ENCODE measurements at regions not wholly inside any gene's neighbourhood (a gene's known extent, or its start where the extent isn't known, plus 50 kb on each side); places are given as distances from the start of the nearest gene placed in this dataset.

DNA sequence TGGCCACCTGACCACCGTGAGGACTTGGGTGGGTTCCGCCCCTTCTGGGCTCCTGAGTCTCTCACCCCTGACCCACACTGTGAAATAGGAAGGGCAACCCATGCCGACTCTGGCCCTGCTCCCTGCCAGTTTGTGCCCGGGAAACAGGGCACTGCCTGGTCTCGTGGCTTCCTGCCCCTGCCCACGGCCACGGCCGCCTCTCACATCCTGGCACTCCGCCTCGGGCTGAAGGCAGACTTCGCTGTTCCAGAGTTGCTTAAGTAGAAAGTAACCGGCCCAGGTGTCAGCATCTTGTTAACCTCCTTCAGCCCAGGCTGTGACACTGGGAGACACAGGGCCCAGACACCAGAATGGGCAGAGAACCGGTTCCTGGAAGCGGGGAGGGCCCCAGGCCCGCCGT, 68.7 kb upstream of the RNU6ATAC start:
- Histone ChIP-seq H3K4me3 (ENCODE audit: low read length in 2 of 2) (no peak overlapping the region), H3K36me3 (ENCODE audit: control insufficient read depth in 2 of 2, insufficient read depth in 2 of 2, low read length in 1 of 2) (no peaks in the 10 kb centered on the region), H3K27ac (ENCODE audit: low read depth in 1 of 2, low read length in 1 of 2) (no peak overlapping the region), H3K4me1 (ENCODE audit: control insufficient read depth in 2 of 2, insufficient read depth in 2 of 2, low read length in 2 of 2) (peaks cover 0 to 10% of the 10 kb centered on the region in 2 donors), H3K9me3 (ENCODE audit: control insufficient read depth in 2 of 2, insufficient read depth in 1 of 2, low read length in 1 of 2) (no peaks in the 10 kb centered on the region), H3K27me3 (ENCODE audit: control insufficient read depth in 2 of 2, insufficient read depth in 1 of 2, low read length in 1 of 2) (peaks cover 0 to 3% of the 10 kb centered on the region in 2 donors)
- DNase-seq (ENCODE audit: low read depth in 6 of 9, low spot score in 9 of 9): no peak
- 50% methylated on average over 16 of the region's 16 CpGs for WGBS

GRCh38 chr9:134234001-134234660, 69.8 kb upstream of the RNU6ATAC start:
- Histone ChIP-seq H3K36me3 (ENCODE audit: control insufficient read depth in 2 of 2, insufficient read depth in 2 of 2, low read length in 1 of 2) (no peaks in the 10 kb centered on the region), H3K9me3 (ENCODE audit: control insufficient read depth in 2 of 2, insufficient read depth in 1 of 2, low read length in 1 of 2) (no peaks in the 10 kb centered on the region), H3K27me3 (ENCODE audit: control insufficient read depth in 2 of 2, insufficient read depth in 1 of 2, low read length in 1 of 2) (peaks cover 0 to 3% of the 10 kb centered on the region in 2 donors), H3K4me3 (ENCODE audit: low read length in 2 of 2) (no peak overlapping the region), H3K27ac (ENCODE audit: low read depth in 1 of 2, low read length in 1 of 2) (no peak overlapping the region), H3K4me1 (ENCODE audit: control insufficient read depth in 2 of 2, insufficient read depth in 2 of 2, low read length in 2 of 2) (peaks cover 0 to 10% of the 10 kb centered on the region in 2 donors)
- DNase-seq (ENCODE audit: low read depth in 6 of 9, low spot score in 9 of 9): peak in 1 of 9 donors; percentile 6
- WGBS: 91% methylated on average over 21 of the region's 21 CpGs

GRCh38 chr9:134234687-134235359, 70.5 kb upstream of the RNU6ATAC start:
- H3K4me1 ChIP-seq (ENCODE audit: control insufficient read depth in 2 of 2, insufficient read depth in 2 of 2, low read length in 2 of 2): peaks cover 0 to 10% of the 10 kb centered on the region in 2 donors
- peaks cover 0 to 3% of the 10 kb centered on the region in 2 donors for H3K27me3 ChIP-seq (ENCODE audit: control insufficient read depth in 2 of 2, insufficient read depth in 1 of 2, low read length in 1 of 2)
- WGBS: 94% methylated on average over 21 of the region's 21 CpGs
- H3K27ac ChIP-seq (ENCODE audit: low read depth in 1 of 2, low read length in 1 of 2): no peak overlapping the region
- H3K4me3 ChIP-seq (ENCODE audit: low read length in 2 of 2): no peak overlapping the region
- DNase-seq (ENCODE audit: low read depth in 6 of 9, low spot score in 9 of 9): no peak
- no peaks in the 10 kb centered on the region for H3K9me3 ChIP-seq (ENCODE audit: control insufficient read depth in 2 of 2, insufficient read depth in 1 of 2, low read length in 1 of 2)
- H3K36me3 ChIP-seq (ENCODE audit: control insufficient read depth in 2 of 2, insufficient read depth in 2 of 2, low read length in 1 of 2): no peaks in the 10 kb centered on the region

DNA sequence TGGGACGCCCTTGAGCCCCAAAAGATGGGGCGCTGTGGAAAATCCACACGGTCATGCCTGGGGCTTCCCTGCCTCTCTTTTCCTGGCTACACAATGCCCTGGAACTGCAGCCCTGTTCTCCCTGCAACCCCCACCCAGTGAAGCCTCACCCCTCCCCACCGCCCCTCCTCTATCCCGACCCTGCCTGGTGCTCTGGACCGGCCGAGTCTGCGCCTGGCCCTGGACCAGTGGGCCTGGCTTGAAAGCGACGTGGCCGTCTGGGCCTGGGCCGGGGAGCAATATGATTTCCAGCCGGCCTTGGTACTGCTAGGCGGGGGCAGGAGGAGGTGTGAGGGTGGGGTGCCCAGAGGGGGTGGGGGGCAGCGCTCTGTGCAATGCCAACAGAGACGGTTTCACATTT, 71.0 kb upstream of the RNU6ATAC start:
- Histone ChIP-seq H3K36me3 (ENCODE audit: control insufficient read depth in 2 of 2, insufficient read depth in 2 of 2, low read length in 1 of 2) (no peaks in the 10 kb centered on the region), H3K27ac (ENCODE audit: low read depth in 1 of 2, low read length in 1 of 2) (no peak overlapping the region), H3K9me3 (ENCODE audit: control insufficient read depth in 2 of 2, insufficient read depth in 1 of 2, low read length in 1 of 2) (no peaks in the 10 kb centered on the region), H3K4me3 (ENCODE audit: low read length in 2 of 2) (no peak overlapping the region), H3K27me3 (ENCODE audit: control insufficient read depth in 2 of 2, insufficient read depth in 1 of 2, low read length in 1 of 2) (peaks cover 0 to 8% of the 10 kb centered on the region in 2 donors), H3K4me1 (ENCODE audit: control insufficient read depth in 2 of 2, insufficient read depth in 2 of 2, low read length in 2 of 2) (peaks cover 0 to 14% of the 10 kb centered on the region in 2 donors)
- no peak for DNase-seq (ENCODE audit: low read depth in 6 of 9, low spot score in 9 of 9)
- 94% methylated on average over 16 of the region's 16 CpGs for WGBS

- Histone ChIP-seq H3K27me3 (ENCODE audit: control insufficient read depth in 2 of 2, insufficient read depth in 1 of 2, low read length in 1 of 2) (peaks cover 0 to 12% of the 10 kb centered on the region in 2 donors), H3K9me3 (ENCODE audit: control insufficient read depth in 2 of 2, insufficient read depth in 1 of 2, low read length in 1 of 2) (no peaks in the 10 kb centered on the region), H3K36me3 (ENCODE audit: control insufficient read depth in 2 of 2, insufficient read depth in 2 of 2, low read length in 1 of 2) (no peaks in the 10 kb centered on the region), H3K4me3 (ENCODE audit: low read length in 2 of 2) (no peak overlapping the region), H3K4me1 (ENCODE audit: control insufficient read depth in 2 of 2, insufficient read depth in 2 of 2, low read length in 2 of 2) (peaks cover 0 to 14% of the 10 kb centered on the region in 2 donors), H3K27ac (ENCODE audit: low read depth in 1 of 2, low read length in 1 of 2) (no peak overlapping the region)
- no peak for DNase-seq (ENCODE audit: low read depth in 6 of 9, low spot score in 9 of 9)
- WGBS: 97% methylated on average over 6 of the region's 6 CpGs
These were observed 71.6 kb upstream of the RNU6ATAC start for GRCh38 chr9:134236001-134236421.

GRCh38 chr9:134236935-134237629, 72.7 kb upstream of the RNU6ATAC start:
- Histone ChIP-seq H3K9me3 (ENCODE audit: control insufficient read depth in 2 of 2, insufficient read depth in 1 of 2, low read length in 1 of 2) (no peaks in the 10 kb centered on the region), H3K4me1 (ENCODE audit: control insufficient read depth in 2 of 2, insufficient read depth in 2 of 2, low read length in 2 of 2) (peaks cover 0 to 8% of the 10 kb centered on the region in 2 donors), H3K27me3 (ENCODE audit: control insufficient read depth in 2 of 2, insufficient read depth in 1 of 2, low read length in 1 of 2) (peaks cover 0 to 12% of the 10 kb centered on the region in 2 donors), H3K4me3 (ENCODE audit: low read length in 2 of 2) (no peak overlapping the region), H3K36me3 (ENCODE audit: control insufficient read depth in 2 of 2, insufficient read depth in 2 of 2, low read length in 1 of 2) (no peaks in the 10 kb centered on the region), H3K27ac (ENCODE audit: low read depth in 1 of 2, low read length in 1 of 2) (no peak overlapping the region)
- no peak for DNase-seq (ENCODE audit: low read depth in 6 of 9, low spot score in 9 of 9)
- 96% methylated on average over 13 of the region's 13 CpGs for WGBS

GRCh38 chr9:134237630-134238265, 73.4 kb upstream of the RNU6ATAC start:
- 91% methylated on average over 17 of the region's 17 CpGs for WGBS
- no peak overlapping the region for H3K4me3 ChIP-seq (ENCODE audit: low read length in 2 of 2)
- H3K9me3 ChIP-seq (ENCODE audit: control insufficient read depth in 2 of 2, insufficient read depth in 1 of 2, low read length in 1 of 2): no peaks in the 10 kb centered on the region
- peaks cover 0 to 7% of the 10 kb centered on the region in 2 donors for H3K4me1 ChIP-seq (ENCODE audit: control insufficient read depth in 2 of 2, insufficient read depth in 2 of 2, low read length in 2 of 2)
- no peaks in the 10 kb centered on the region for H3K36me3 ChIP-seq (ENCODE audit: control insufficient read depth in 2 of 2, insufficient read depth in 2 of 2, low read length in 1 of 2)
- peaks cover 0 to 12% of the 10 kb centered on the region in 2 donors for H3K27me3 ChIP-seq (ENCODE audit: control insufficient read depth in 2 of 2, insufficient read depth in 1 of 2, low read length in 1 of 2)
- H3K27ac ChIP-seq (ENCODE audit: low read depth in 1 of 2, low read length in 1 of 2): no peak overlapping the region
- no peak for DNase-seq (ENCODE audit: low read depth in 6 of 9, low spot score in 9 of 9)

- no peaks in the 10 kb centered on the region for H3K36me3 ChIP-seq (ENCODE audit: control insufficient read depth in 2 of 2, insufficient read depth in 2 of 2, low read length in 1 of 2)
- peaks cover 0 to 14% of the 10 kb centered on the region in 2 donors for H3K27me3 ChIP-seq (ENCODE audit: control insufficient read depth in 2 of 2, insufficient read depth in 1 of 2, low read length in 1 of 2)
- H3K27ac ChIP-seq (ENCODE audit: low read depth in 1 of 2, low read length in 1 of 2): no peak overlapping the region
- H3K4me1 ChIP-seq (ENCODE audit: control insufficient read depth in 2 of 2, insufficient read depth in 2 of 2, low read length in 2 of 2): peaks cover 0 to 8% of the 10 kb centered on the region in 2 donors
- H3K9me3 ChIP-seq (ENCODE audit: control insufficient read depth in 2 of 2, insufficient read depth in 1 of 2, low read length in 1 of 2): no peaks in the 10 kb centered on the region
- WGBS: 93% methylated on average over 29 of the region's 29 CpGs
- H3K4me3 ChIP-seq (ENCODE audit: low read length in 2 of 2): no peak overlapping the region
- no peak for DNase-seq (ENCODE audit: low read depth in 6 of 9, low spot score in 9 of 9)
These were observed 75.0 kb upstream of the RNU6ATAC start for GRCh38 chr9:134239130-134239903.
